Adrenal gland (tissue), 5 donors: ENCODE measurements at regions not wholly inside any gene's neighbourhood (a gene's known extent, or its start where the extent isn't known, plus 50 kb on each side); places are given as distances from the start of the nearest gene placed in this dataset.

Experiments
- CTCF ChIP-seq, 6 experiments: fragments of 450-650 bp in 4 of 6; fragments of 200-600 bp in 2 of 6; sonication (generic) in 1 of 6; IDR thresholded peaks; 1 replicate in 5 of 6; 2 replicates in 1 of 6; pipeline versions ENCODE4 v1.5.1 to v1.8.0; 2016 to 2021; ENCODE audit warnings: antibody characterized with exemption in 6 of 6, mild to moderate bottlenecking in 2 of 6, moderate library complexity in 1 of 6
- POLR2A ChIP-seq, 2 donors: fragments of 450-650 bp; IDR thresholded peaks; one replicate each; pipeline ENCODE4 v1.6.1; 2017; ENCODE audit warnings: antibody characterized with exemption in 2 of 2, mild to moderate bottlenecking in 2 of 2, moderate library complexity in 1 of 2
- donor health status: DM: no; HTN: no; CAD: no.

GRCh38 chr1:4081806-4082711, 182.0 kb upstream of the C1orf174 start:
- TF ChIP-seq CTCF (IDR thresholded peaks at IDR 0.05) (no peak), POLR2A (IDR thresholded peaks at IDR 0.05) (no peak)
